ENCODE measurements at regions not wholly inside any gene's neighbourhood (a gene's known extent, or its start where the extent isn't known, plus 50 kb on each side); places are given as distances from the start of the nearest gene placed in this dataset.

- no peaks in the 10 kb centered on the region for H3K9me3 ChIP-seq
- no peak overlapping the region for H3K27ac ChIP-seq
- H3K4me1 ChIP-seq: no peaks in the 10 kb centered on the region
- no peak overlapping the region for H3K4me3 ChIP-seq
- no peaks in the 10 kb centered on the region for H3K36me3 ChIP-seq
- no peak for DNase-seq (ENCODE audit: low spot score in 2 of 2)
- TF ChIP-seq CTCF (IDR thresholded peaks at IDR 0.05): no peak
- no peaks in the 10 kb centered on the region for H3K27me3 ChIP-seq
These were observed 472.8 kb downstream of the OLFM4 start for GRCh38 chr13:53501387-53501786.

GRCh38 chr13:53507741-53508140, 479.1 kb downstream of the OLFM4 start:
- Histone ChIP-seq H3K27ac (no peak overlapping the region), H3K9me3 (no peaks in the 10 kb centered on the region), H3K4me1 (peaks cover 0 to 5% (median 0%) of the 10 kb centered on the region in 4 donors), H3K27me3 (no peaks in the 10 kb centered on the region), H3K36me3 (no peaks in the 10 kb centered on the region), H3K4me3 (no peak overlapping the region)
- DNase-seq (ENCODE audit: low spot score in 2 of 2): no peak
- WGBS, 2 donors: 23 to 30% methylated on average over 4 of the region's 4 CpGs
- TF ChIP-seq CTCF (IDR thresholded peaks at IDR 0.05) (no peak), EP300 (IDR thresholded peaks at IDR 0.05) (no peak), POLR2A (IDR thresholded peaks at IDR 0.05) (no peak)

- 17 to 24% methylated on average over 1 of the region's 1 CpG for WGBS, 2 donors
- no peak overlapping the region for H3K27ac ChIP-seq
- peaks cover 0 to 10% (median 0%) of the 10 kb centered on the region in 4 donors for H3K4me1 ChIP-seq
- no peaks in the 10 kb centered on the region for H3K9me3 ChIP-seq
- TF ChIP-seq EP300 (IDR thresholded peaks at IDR 0.05) (no peak), POLR2A (IDR thresholded peaks at IDR 0.05) (no peak), CTCF (IDR thresholded peaks at IDR 0.05) (no peak)
- peak overlapping the region in 1 of 4 donors; percentile 24 for H3K4me3 ChIP-seq
- H3K36me3 ChIP-seq: no peaks in the 10 kb centered on the region
- H3K27me3 ChIP-seq: no peaks in the 10 kb centered on the region
- DNase-seq (ENCODE audit: low spot score in 2 of 2): no peak
These were observed 484.0 kb downstream of the OLFM4 start for GRCh38 chr13:53512635-53513034.

- DNase-seq (ENCODE audit: low spot score in 2 of 2): no peak
- peaks cover 0 to 10% (median 0%) of the 10 kb centered on the region in 4 donors for H3K4me1 ChIP-seq
- WGBS, 2 donors: 15 to 23% methylated on average over 4 of the region's 4 CpGs
- TF ChIP-seq EP300 (IDR thresholded peaks at IDR 0.05) (no peak), POLR2A (IDR thresholded peaks at IDR 0.05) (no peak), CTCF (IDR thresholded peaks at IDR 0.05) (no peak)
- peak overlapping the region in 1 of 4 donors; percentile 24 for H3K4me3 ChIP-seq
- H3K36me3 ChIP-seq: no peaks in the 10 kb centered on the region
- H3K27ac ChIP-seq: no peak overlapping the region
- H3K27me3 ChIP-seq: no peaks in the 10 kb centered on the region
- no peaks in the 10 kb centered on the region for H3K9me3 ChIP-seq
These were observed 484.6 kb downstream of the OLFM4 start for GRCh38 chr13:53513226-53513625.

GRCh38 chr13:53520132-53520531, 491.5 kb downstream of the OLFM4 start:
- Histone ChIP-seq H3K27me3 (no peaks in the 10 kb centered on the region), H3K9me3 (no peaks in the 10 kb centered on the region), H3K4me1 (no peaks in the 10 kb centered on the region), H3K4me3 (no peak overlapping the region), H3K36me3 (no peaks in the 10 kb centered on the region), H3K27ac (no peak overlapping the region)
- no peak for TF ChIP-seq POLR2A (IDR thresholded peaks at IDR 0.05)
- TF ChIP-seq EP300 (IDR thresholded peaks at IDR 0.05): no peak
- no peak for TF ChIP-seq CTCF (IDR thresholded peaks at IDR 0.05)
- DNase-seq (ENCODE audit: low spot score in 2 of 2): no peak

Data from tibial nerve (tissue), 4 donors.